Stomach (tissue), 4 donors: ENCODE measurements at regions not wholly inside any gene's neighbourhood (a gene's known extent, or its start where the extent isn't known, plus 50 kb on each side); places are given as distances from the start of the nearest gene placed in this dataset.

ENCODE experiments used
- EP300 ChIP-seq: sonication (generic); formaldehyde crosslinking; IDR thresholded peaks from one replicate; pipeline ENCODE4 v1.6.1; 2017; ENCODE audit warnings: antibody characterized with exemption
- POLR2A ChIP-seq, 4 donors: fragments of 450-650 bp; IDR thresholded peaks; one replicate each; pipeline ENCODE4 v1.6.1; 2016; ENCODE audit warnings: antibody characterized with exemption in 4 of 4, control low read depth in 2 of 4, mild to moderate bottlenecking in 1 of 4, moderate library complexity in 1 of 4
- POLR2AphosphoS5 ChIP-seq, 3 donors: sonication (generic); formaldehyde crosslinking; IDR thresholded peaks; one replicate each; pipeline ENCODE4 v1.6.1; 2016; ENCODE audit warnings: antibody characterized with exemption in 3 of 3
- TF ChIP-seq, protein P1 (sequence below), 7 experiments: fragments of 450-650 bp in 4 of 7; fragments of 200-600 bp in 3 of 7; sonication (generic) in 3 of 7; IDR thresholded peaks; one replicate each; pipeline ENCODE4 v1.5.1; 2016 to 2019; ENCODE audit warnings: antibody characterized with exemption in 7 of 7, control low read depth in 2 of 7, mild to moderate bottlenecking in 1 of 7

DNA sequence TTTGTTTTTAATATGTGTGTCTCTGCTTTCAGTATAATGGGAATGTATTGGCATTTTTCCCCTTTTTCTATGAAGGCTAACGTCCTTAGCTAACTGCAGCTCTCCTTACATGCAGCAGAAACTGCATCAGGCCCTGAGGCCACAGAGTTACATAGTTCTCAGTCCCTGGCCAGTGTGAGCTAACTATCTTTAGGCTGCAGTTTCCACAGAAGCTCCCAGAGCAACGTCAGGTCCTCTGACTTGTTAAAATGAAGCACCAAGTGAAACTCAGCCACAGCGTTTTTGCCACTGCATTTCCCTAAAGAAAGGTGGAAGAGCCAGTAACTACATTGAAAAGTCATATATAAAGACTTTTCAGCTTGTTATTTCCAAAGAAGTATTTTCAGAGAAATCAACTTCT is 244.7 kb downstream of the CBLN4 start:
- TF ChIP-seq, protein P1, sequence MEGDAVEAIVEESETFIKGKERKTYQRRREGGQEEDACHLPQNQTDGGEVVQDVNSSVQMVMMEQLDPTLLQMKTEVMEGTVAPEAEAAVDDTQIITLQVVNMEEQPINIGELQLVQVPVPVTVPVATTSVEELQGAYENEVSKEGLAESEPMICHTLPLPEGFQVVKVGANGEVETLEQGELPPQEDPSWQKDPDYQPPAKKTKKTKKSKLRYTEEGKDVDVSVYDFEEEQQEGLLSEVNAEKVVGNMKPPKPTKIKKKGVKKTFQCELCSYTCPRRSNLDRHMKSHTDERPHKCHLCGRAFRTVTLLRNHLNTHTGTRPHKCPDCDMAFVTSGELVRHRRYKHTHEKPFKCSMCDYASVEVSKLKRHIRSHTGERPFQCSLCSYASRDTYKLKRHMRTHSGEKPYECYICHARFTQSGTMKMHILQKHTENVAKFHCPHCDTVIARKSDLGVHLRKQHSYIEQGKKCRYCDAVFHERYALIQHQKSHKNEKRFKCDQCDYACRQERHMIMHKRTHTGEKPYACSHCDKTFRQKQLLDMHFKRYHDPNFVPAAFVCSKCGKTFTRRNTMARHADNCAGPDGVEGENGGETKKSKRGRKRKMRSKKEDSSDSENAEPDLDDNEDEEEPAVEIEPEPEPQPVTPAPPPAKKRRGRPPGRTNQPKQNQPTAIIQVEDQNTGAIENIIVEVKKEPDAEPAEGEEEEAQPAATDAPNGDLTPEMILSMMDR (IDR thresholded peaks at IDR 0.05) = no peak
- TF ChIP-seq EP300 (no peak), POLR2AphosphoS5 (IDR thresholded peaks at IDR 0.05) (no peak), POLR2A (IDR thresholded peaks at IDR 0.05) (no peak)
